Pancreas (tissue), 10 donors: ENCODE measurements at regions not wholly inside any gene's neighbourhood (a gene's known extent, or its start where the extent isn't known, plus 50 kb on each side); places are given as distances from the start of the nearest gene placed in this dataset.

Source experiments
- ATAC-seq, 4 donors: fragments of 200-7000 bp; cut with Tn5 transposase; one replicate each; pipeline versions ENCODE4 v1.8.0 to v1.9.1; 2020; ENCODE audit warnings: mild to moderate bottlenecking in 4 of 4, moderate library complexity in 4 of 4
- DNase-seq, 6 donors: peaks; one replicate each; pipeline ENCODE4 v3.0.0-alpha.2; 2020
- FAIRE-seq: peaks from 2 replicates; lab custom pipeline; 2012; peaks lifted over from hg19 to GRCh38; lab: Jason Lieb, UNC
- H3K27ac ChIP-seq, 4 donors: fragments of 200-600 bp; sonication (generic); 1 replicate in 3 of 4; 2 replicates in 1 of 4; pipeline versions ENCODE4 v1.5.0 to v1.8.0; 2020
- H3K27me3 ChIP-seq, 4 donors: fragments of 200-600 bp; one replicate each; pipeline ENCODE4 v1.8.0; 2021
- H3K36me3 ChIP-seq, 3 donors: fragments of 200-600 bp; sonication (generic) in 1 of 3; one replicate each; pipeline versions ENCODE4 v1.5.0 to v1.8.0; 2020 to 2021
- H3K4me1 ChIP-seq, 3 donors: fragments of 200-600 bp; one replicate each; pipeline ENCODE4 v1.8.0; 2021
- H3K4me3 ChIP-seq, 4 donors: fragments of 200-600 bp; sonication (generic) in 2 of 4; one replicate each; pipeline versions ENCODE4 v1.5.0 to v1.8.0; 2020 to 2021
- H3K9me3 ChIP-seq, 4 donors: fragments of 200-600 bp; one replicate each; pipeline ENCODE4 v1.8.0; 2021
- WGBS, 2 donors: extraction: QIAGEN DNeasy Blood & Tissue Kit; methylation state at CpG; one replicate each; pipeline ENCODE4 v1.1.7; 2013; 5-methylcytosine and 5-hydroxymethylcytosine counted together
- intact Hi-C, 3 donors: fragments of 100-400 bp; cut with DNase I; formaldehyde crosslinking; loops; one replicate each; pipeline versions ENCODE4 v1.11.1 to v1.14.2; 2022
- TF ChIP-seq, protein P1 (sequence below), 4 donors: fragments of 200-600 bp; sonication (generic) in 3 of 4; IDR thresholded peaks; one replicate each; pipeline versions ENCODE4 v1.5.0 to v1.8.0; 2021; ENCODE audit warnings: antibody characterized with exemption in 4 of 4
- donor health status: healthy with polysubstance abuse.
- donor health status: DM: no; HTN: no; CAD: no; lungs with moderate emphysema.
- donor health status: DM: no; HTN: no; CAD: no.
- donor health status: control.
- donor health status: control.
- donor health status: Bipolar disorder and iron deficiency.
- donor health status: DM: yes; HTN: yes; CAD: no.
- donor health status: DM: no; HTN: no; CAD: no.
- donor health status: DM: no; HTN: no; CAD: no.
- donor health status: DM: yes; HTN: yes; CAD: no.

DNA sequence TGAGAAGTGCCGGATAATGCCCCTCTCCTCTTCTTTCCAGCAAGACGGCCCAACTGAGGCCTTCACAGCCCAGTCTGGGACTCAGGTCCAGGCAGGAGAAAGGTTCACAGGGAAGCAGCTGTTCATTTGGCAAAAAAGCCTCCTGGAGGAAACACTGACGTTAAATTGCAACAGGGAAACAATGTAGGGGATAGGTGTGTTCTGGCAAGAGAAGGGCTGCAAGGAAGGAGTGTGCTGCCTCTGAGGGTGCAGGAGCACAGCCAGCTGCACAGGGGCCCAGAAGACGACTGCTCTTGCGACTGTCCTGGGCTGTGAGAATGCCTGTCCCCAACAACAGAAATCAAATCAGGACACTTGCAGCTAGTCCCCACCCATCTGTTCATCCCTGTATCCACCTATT lies 70.6 kb upstream of the PMEPA1 start:
- DNase-seq, result no peak
- WGBS, 2 donors, result 55 to 64% methylated on average over 5 of the region's 5 CpGs
- intact Hi-C loops, result no loop called here
- Histone ChIP-seq H3K27me3 (no peaks in the 10 kb centered on the region), H3K9me3 (no peaks in the 10 kb centered on the region), H3K36me3 (no peaks in the 10 kb centered on the region), H3K4me3 (no peak overlapping the region), H3K27ac (no peak overlapping the region), H3K4me1 (no peaks in the 10 kb centered on the region)
- no peak for FAIRE-seq
- TF ChIP-seq, protein P1, sequence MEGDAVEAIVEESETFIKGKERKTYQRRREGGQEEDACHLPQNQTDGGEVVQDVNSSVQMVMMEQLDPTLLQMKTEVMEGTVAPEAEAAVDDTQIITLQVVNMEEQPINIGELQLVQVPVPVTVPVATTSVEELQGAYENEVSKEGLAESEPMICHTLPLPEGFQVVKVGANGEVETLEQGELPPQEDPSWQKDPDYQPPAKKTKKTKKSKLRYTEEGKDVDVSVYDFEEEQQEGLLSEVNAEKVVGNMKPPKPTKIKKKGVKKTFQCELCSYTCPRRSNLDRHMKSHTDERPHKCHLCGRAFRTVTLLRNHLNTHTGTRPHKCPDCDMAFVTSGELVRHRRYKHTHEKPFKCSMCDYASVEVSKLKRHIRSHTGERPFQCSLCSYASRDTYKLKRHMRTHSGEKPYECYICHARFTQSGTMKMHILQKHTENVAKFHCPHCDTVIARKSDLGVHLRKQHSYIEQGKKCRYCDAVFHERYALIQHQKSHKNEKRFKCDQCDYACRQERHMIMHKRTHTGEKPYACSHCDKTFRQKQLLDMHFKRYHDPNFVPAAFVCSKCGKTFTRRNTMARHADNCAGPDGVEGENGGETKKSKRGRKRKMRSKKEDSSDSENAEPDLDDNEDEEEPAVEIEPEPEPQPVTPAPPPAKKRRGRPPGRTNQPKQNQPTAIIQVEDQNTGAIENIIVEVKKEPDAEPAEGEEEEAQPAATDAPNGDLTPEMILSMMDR (IDR thresholded peaks at IDR 0.05), result no peak
- ATAC-seq, result no peak

DNA sequence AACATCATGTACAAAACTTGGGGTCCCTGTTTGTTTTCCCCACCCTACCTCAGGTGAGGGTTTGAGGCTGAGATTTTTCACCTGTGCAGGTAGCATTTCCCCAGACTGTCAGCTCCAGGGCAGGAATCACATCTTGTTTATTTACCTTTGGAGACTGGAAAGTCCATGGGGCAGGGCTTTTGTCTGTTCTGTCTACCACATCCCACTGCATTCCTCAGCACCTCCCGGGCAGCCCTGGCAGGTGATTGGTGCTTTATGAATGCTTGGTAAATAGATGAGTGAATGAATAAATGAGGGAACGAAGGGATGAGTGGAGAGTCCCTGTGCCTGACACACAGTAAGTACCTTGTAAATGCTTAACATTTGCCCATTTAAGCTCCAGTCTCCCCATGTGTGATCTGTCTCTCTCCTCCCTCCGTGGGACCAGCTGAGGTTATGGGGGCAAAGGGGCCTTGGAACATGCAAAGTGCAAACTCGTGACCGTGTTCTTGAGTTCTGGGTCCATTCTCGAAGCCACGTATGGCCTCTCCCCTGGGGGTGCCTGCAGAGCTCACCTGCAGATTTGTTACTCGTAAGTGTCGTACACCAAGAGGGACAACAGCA lies 69.7 kb upstream of the PMEPA1 start:
- 49 to 50% methylated on average over 9 of the region's 9 CpGs for WGBS, 2 donors
- FAIRE-seq (no peak), DNase-seq (no peak), ATAC-seq (peak in 3 of 4 donors; percentile 46 to 83 (median 61))
- H3K36me3 ChIP-seq, result no peaks in the 10 kb centered on the region
- peak overlapping the region in 1 of 4 donors; percentile 15 for H3K27ac ChIP-seq
- no peak overlapping the region for H3K4me3 ChIP-seq
- no peaks in the 10 kb centered on the region for H3K4me1 ChIP-seq
- intact Hi-C loops, result no loop called here
- no peaks in the 10 kb centered on the region for H3K9me3 ChIP-seq
- TF ChIP-seq, protein P1 (IDR thresholded peaks at IDR 0.05), result no peak
- no peaks in the 10 kb centered on the region for H3K27me3 ChIP-seq

DNA sequence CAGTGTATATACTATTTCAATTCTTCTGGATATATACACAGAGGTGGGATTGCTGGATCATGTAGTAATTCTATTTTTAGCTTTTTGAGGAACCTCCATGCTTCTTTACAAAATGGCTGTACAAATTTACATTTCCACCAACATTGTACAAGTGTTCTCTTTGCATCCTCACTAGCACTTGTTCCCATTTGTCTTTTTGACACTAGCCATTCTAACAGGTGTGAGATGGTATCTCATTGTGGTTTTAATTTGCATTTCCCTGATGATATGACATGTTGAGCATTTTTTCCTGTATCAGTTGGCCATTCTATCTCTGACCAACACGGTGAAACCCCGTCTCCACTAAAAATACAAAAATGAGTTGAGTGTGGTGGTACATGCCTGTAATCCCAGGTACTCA lies 68.1 kb upstream of the PMEPA1 start:
- TF ChIP-seq, protein P1 (IDR thresholded peaks at IDR 0.05), result no peak
- Histone ChIP-seq H3K36me3 (no peaks in the 10 kb centered on the region), H3K4me1 (no peaks in the 10 kb centered on the region), H3K27ac (no peak overlapping the region), H3K9me3 (no peaks in the 10 kb centered on the region), H3K4me3 (no peak overlapping the region), H3K27me3 (no peaks in the 10 kb centered on the region)
- 82 to 86% methylated on average over 2 of the region's 2 CpGs for WGBS, 2 donors
- intact Hi-C loops, result no loop called here
- no peak for DNase-seq
- no peak for FAIRE-seq
- no peak for ATAC-seq

DNA sequence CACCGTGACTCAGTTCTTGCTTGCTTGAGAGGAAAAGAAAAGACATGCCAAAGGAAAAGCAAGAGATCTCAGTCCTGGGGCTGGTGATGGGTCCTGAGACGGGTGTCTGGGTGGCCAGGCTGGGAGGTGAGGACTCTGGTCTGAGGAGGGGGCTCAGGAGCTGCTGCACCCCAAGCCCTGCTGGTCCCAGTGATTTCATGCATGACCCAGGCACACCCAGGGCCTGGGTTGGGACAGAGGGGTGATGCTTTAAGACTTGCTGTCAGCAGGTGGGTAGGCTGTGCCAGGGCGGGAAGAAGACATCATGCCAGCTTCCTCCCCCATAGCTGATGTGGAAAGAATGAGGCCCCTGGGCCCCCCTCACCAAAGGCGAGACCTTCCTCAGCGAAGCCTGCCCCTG lies 65.1 kb upstream of the PMEPA1 start:
- 73 to 74% methylated on average over 5 of the region's 5 CpGs for WGBS, 2 donors
- no peaks in the 10 kb centered on the region for H3K9me3 ChIP-seq
- H3K4me3 ChIP-seq, result no peak overlapping the region
- DNase-seq, result no peak
- no peaks in the 10 kb centered on the region for H3K27me3 ChIP-seq
- FAIRE-seq, result no peak
- TF ChIP-seq, protein P1 (IDR thresholded peaks at IDR 0.05), result no peak
- H3K4me1 ChIP-seq, result no peaks in the 10 kb centered on the region
- H3K36me3 ChIP-seq, result no peaks in the 10 kb centered on the region
- no peak for ATAC-seq
- no peak overlapping the region for H3K27ac ChIP-seq
- intact Hi-C loops, result no loop called here

DNA sequence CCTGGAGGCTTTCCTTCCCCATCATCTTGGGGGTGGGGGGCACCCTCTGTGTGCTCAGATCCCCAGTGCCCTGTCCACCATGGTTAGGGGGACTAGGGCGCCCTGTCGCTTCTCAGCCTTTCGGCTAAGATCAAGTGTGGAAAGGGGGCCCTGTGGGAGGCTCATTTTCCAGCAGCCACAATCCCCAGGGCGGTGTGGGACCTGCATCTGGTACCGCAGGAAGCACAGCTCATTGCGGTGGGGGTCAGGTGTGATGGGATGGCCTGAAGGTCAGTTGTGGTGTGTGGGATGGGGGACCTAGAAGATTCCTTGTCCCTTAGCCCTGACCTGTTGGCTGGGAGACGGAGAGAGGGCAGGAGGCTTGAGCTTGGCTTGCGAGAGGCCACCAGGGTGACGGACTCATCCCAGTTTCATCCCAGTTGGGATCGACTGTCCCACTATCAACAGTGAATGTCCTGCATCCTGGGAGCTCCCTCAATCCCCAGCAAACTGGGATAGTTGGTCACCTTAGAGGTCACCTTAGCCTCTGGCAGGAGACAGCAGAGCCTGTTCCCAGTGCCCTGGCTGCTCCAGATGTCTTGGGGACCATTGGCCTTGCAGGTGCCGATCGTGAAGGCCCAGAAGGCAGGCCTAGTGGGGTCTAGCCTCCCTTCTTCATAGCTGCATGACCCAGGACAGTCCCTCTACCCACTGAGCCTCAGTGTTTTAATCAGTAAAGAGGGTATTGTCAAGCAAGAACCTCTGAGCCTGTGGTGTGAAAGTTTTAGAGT lies 64.5 kb upstream of the PMEPA1 start:
- Histone ChIP-seq H3K27ac (no peak overlapping the region), H3K4me3 (no peak overlapping the region), H3K36me3 (no peaks in the 10 kb centered on the region), H3K27me3 (no peaks in the 10 kb centered on the region), H3K4me1 (no peaks in the 10 kb centered on the region), H3K9me3 (no peaks in the 10 kb centered on the region)
- 69 to 86% methylated on average over 12 of the region's 12 CpGs for WGBS, 2 donors
- intact Hi-C loops, result no loop called here
- ATAC-seq, result no peak
- TF ChIP-seq, protein P1 (IDR thresholded peaks at IDR 0.05), result no peak
- peak in 1 of 6 donors; percentile 28 for DNase-seq
- no peak for FAIRE-seq
